CD4-positive, alpha-beta T cell treated with Interleukin-17A for 1 hour (primary cell): ENCODE measurements at regions not wholly inside any gene's neighbourhood (a gene's known extent, or its start where the extent isn't known, plus 50 kb on each side); places are given as distances from the start of the nearest gene placed in this dataset.
"Not testable (repeated sequence)": the region's sequence is repeated elsewhere in the genome, so short reads cannot be mapped to it uniquely, and the experiment has no call there.

Source experiments
- DNase-seq: peaks from one replicate; pipeline ENCODE4 v3.0.0-alpha.2; 2020

DNA sequence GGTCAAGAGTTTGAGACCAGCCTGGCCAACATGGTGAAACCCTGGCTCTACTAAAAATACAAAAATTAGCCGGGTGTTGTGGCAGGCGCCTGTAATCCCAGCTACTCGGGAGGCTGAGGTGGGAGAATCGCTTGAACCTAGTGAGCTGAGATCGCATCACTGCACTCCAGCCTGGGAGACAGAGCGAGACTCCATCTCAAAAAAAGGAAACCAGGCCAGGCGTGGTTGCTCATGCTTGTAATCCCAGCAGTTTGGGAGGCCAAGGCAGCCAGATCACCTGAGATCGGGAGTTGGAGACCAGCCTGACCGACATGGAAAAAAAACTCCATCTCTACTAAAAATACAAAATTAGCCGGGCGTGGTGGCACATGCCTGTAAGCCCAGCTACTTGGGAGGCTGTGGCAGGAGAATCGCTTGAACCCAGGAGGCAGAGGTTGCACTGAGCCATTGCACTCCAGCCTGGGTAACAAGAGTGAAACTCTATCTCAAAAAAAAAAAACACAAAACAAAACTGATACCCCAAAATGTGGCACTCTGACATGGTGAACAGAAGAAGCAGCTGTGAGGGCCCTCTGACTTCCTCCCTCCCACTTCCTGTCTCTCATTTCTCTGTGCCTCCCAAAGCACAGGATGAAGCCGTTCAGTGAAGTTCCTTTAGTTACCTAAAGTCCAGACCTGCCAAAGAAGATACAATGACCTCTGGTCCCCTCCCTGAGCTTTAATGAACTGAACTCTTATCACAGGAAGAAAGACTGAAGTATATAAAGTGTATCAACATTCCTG lies 93.2 kb upstream of the GRIN2A start:
- DNase-seq: peak; percentile 5

DNA sequence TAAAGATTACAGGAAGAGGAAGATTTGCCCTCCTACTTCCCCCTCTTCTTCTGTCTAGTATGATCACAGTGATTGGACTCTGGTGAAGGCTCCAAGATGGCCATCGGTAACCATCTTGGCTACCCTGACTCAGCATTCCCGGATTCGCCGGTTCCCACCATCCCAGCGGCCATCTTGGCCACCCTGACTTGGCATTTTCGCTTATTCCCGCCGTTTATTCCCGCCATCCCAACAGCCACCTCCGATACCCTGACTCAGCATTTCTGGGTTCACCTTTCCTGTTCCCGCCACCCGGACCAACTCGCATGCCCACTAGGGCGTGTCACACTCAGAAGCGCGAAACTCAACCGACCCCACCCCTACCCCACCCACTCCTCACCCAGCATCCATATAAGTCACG lies 95.4 kb upstream of the GRIN2A start:
- no peak for DNase-seq

DNA sequence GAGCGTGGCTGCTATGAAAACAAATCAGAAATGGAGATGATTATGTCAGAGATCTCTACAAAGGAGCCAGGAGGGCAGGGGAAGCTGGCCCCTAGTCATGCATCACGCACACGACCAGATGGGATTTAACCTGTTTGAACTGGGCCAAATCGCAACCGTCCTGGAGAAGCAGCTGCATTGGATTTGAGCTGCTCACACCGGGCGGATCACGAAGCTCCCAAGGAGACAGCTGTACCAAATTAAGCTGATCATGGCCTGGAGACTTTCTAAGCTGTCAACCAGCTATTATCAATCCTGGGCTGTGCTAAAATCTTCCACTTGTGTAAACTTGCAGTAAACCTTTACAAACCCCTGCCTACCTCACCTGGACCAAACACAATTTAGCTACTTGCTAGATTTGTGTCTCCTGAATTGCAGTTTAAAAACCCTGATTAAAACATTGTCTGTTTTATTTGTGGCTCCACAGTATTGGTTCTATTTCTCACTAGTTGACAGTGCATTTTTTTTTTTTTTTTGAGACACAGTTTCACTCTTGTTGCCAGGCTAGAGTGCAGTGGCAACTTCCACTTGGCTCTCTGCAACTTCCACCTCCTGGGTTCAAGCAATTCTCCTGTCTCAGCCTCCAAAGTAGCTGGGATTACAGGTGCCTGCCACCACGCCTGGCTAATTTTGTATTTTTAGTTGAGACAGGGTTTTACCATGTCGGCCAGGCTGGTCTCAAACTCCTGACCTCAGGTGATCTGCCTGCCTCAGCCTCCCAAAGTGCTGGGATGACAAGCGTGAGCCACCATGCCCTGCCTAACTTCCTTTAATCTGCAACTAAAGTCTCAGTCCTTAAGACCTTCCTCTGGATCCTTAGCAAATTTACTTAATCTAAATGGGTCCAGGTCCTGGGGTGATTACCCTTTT lies 98.3 kb upstream of the GRIN2A start:
- DNase-seq: no peak

DNA sequence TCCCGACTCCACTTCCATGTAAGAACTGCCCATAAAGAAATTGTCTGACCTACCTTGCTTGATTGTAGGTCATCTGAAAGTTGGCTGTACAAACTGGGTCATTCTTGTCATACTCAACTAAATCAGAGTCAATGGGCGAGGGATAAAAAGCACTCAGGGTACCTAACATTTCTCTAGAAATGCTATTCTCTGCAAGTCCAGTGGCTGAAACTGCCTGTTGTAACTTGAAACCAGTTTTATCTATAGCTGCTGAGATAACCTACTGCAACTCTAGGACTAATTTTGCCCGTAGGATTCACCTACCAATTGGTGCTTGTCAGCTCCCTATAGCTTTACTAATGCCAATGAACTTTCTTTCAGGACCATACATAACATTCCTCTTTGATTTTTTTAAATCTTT lies 100.1 kb upstream of the GRIN2A start:
- DNase-seq: no peak

DNA sequence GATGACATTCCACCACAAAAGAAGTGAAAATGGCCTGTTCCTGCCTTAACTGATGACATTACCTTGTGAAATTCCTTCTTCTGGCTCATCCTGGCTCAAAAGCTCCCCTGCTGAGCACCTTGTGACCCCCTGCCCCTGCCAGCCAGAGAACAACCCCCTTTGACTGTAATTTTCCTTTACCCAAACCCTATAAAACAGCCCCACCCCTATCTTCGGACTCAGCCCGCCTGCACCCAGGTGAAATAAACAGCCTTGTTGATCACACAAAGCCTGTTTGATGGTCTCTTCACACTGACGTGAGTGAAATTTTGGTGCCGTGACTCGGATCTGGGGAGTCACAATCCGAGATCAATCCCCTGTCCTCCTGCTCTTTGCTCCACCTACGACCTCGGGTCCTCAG lies 101.0 kb upstream of the GRIN2A start:
- not testable (repeated sequence) for DNase-seq

DNA sequence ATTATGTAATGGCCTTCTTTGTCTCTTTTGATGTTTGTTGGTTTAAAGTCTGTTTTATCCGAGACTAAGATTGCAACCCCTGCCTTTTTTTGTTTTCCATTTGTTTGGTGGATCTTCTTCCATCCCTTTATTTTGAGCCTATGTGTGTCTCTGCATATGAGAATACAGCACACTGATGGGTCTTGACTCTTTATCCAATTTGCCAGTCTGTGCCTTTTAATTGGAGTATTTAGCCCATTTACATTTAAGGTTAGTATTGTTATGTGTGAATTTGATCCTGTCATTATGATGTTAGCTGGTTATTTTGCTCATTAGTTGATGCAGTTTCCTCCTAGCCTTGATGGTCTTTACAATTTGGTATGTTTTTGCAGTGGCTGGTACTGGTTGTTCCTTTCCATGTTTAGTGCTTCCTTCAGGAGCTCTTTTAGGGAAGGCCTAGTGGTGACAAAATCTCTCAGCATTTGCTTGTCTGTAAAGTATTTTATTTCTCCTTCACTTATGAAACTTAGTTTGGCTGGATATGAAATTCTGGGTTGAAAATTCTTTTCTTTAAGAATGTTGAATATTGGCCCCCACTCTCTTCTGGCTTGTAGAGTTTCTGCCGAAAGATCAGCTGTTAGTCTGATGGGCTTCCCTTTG lies 95.3 kb upstream of the ATF7IP2 start:
- DNase-seq: not testable (repeated sequence)

DNA sequence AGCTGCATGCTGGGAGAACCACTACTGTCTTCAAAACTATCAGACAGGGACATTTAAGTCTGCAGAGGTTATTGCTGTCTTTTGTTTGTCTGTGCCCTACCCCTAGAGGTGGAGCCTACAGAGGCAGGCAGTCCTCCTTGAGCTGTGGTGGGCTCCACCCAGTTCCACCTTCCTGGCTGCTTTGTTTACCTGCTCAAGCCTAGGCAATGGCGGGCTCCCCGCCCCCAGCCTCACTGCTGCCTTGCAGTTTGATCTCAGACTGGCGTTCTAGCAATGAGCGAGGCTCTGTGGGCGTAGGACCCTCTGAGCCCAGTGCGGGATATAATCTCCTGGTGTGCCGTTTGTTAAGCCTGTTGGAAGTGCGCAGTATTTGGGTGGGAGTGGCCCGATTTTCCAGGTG lies 93.7 kb upstream of the ATF7IP2 start:
- DNase-seq: not testable (repeated sequence)

DNA sequence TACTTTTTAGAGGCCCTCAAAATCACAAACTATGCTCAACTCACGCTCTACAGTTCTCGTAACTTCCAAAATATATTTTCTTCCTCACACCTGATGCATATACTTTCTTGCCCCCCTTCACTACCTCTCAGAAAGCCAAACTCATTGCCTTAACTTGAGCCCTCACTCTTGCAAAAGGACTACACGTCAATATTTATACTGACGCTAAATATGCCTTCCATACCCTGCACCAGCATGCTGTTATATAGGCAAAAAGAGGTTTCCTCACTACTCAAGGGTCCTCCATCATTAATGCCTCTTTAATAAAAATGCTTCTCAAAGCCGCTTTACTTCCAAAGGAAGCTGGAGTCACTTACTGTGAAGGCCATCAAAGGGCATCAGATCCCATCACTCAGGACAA lies 92.9 kb upstream of the ATF7IP2 start:
- DNase-seq: not testable (repeated sequence)

DNA sequence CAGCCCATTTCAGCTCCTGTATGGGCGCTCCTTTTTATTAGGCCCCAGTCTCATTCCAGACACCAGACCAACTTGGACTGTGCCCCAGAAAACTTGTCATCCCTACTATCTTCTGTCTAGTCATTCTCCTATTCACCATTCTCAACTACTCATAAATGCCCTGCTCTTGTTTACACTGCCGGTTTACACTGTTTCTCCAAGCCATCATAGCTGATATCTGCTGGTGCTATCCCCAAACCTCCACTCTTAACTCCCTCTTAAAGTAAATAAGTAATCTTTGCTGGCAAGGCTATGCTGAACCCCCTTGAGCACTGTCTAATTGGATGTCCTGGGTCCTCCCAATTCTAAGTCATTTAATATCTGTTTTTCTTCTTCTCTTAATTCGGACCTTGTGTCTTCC lies 91.7 kb upstream of the ATF7IP2 start:
- not testable (repeated sequence) for DNase-seq

DNA sequence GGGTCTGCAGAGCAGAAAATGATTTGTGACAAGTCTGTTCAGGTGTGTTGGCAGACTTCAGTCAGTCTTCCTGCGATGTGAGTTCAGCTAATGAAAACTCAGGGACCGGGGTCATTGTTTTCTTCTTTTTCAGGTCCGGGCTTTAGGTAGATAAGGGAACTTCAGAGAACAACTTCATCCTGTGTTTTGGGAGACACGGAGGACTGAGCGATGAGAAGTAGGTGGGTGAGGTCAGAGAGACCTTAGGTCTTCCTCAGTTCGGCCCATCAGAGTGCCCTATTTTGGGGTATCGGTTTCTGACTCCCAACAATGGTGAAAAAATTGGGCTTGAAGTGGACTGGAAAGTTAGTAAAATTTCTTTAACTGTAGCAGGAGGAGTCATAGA lies 88.9 kb upstream of the ATF7IP2 start:
- no peak for DNase-seq

DNA sequence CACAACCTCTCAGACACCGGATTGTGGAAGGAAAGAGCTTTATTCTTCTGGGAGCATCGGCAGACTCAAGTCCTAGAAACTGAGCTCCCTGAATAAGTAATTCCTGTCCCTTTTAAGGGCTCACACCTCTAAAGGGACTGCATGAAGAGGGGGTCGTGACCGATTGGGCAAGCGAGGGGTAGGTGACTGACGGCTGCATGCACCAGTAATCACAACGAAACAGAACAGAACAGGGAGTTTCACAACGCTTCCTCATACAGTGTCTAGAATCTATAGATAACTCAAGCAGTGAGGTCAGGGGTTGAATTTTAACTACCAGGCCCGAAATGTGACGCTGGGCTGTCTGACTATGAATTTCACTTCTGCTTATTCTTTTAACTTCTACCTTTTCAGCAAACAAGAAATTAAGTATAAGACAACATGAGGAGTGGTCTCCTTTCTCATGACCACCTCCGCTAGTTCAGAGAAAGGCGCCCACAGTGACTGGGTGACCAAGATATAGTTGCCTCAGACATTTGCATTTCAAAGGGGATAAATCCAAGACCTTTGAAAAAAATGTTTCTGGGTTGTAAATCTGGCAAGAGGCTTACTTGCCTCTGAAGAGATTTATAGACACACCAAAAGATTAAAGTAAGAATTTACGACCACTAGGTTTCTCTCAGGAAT lies 88.4 kb upstream of the ATF7IP2 start:
- peak; percentile 14 for DNase-seq

DNA sequence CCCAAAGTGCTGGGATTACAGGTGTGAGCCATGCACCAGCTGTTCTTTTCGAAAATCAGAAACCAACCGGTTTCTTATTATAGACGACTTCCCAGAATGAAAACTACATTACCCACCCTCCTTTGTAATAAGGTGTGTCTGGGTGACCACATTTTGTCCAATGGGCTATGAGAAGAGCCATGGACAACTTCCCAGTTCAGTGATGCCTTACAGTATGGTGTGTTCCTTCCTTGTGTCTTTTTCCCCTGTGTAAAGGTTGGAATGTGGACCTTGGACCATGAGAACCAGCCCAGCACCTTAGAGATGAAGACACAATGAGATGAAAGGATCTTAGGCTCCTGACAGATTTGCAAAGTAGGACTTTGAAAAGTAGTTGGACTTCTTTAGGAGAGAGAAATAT lies 85.0 kb upstream of the ATF7IP2 start:
- DNase-seq: no peak

DNA sequence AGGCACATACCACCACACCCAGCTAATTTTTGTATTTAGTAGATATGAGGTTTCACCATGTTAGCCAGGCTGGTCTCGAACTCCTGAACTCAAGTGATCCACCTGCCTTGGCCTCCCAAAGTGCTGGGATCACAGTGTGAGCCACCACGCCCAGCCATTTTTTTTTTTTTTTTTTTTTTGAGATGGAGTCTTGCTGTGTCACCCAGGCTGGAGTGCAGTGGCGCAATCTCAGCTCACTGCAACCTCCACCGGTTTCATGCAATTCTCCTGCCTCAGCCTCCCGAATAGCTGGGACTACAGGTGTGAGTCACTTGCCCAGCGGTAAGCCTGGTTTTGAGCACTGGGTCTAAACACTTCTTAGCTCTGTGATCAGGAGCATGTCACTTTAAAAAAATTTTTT lies 84.3 kb upstream of the ATF7IP2 start:
- not testable (repeated sequence) for DNase-seq

DNA sequence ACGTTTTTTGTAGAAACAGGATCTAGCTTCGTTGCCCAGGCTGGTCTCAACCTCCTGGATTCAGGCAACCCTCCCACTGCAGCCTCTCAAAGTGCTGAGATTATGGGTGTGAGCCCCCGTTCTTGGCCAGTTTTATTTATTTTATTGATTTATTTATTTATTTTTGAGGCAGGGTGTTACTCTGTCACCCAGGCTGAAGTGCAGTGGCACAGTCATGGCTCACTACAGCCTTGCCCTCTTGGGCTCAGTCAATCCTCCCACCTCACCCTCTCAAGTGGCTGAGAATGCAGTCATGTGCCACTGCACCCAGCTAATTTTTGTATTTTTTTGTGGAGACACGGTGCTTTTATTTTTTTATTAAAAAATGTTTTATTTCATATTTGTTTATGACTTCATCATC lies 79.9 kb upstream of the ATF7IP2 start:
- DNase-seq: no peak

DNA sequence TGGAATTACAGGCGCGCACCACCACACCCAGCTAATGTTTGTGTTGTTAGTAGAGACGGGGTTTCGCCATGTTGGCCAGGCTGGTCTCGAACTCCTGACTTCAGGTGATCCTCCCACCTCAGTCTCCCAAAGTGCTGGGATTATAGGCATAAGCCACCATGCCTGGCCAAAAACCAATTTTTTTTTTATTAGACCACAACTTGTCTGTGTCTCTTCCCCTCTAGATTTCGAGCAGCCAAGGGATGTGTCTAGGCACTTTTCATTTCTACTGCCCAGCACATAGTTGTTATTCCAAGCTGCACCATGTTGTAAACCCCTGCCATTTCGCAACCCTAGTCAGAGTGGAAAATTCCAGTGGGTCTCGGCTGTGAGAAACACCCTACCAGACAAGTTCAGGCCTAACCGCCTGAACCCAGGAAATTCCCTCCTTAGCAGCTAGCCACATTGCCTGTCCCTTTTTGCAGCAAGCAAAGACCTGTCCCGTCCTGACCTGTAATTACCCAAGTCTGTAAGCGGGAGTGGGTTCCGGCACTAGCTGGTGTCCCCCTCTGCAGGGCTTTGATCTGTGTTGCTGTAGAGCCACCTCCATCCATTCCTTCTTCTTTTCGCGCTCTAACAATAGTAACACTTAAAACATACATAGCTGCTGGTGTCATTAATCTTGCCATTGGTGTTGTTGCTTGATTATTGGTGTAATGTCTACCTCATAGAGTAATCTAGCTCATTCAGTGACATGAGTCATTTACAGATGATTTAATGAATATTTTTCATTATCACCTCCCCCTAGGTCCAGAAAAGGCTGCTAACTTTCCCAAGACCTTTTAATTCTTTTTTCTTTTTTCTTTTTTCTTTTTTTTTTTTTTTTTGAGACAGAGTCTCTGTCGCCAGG lies 77.3 kb upstream of the ATF7IP2 start:
- DNase-seq: no peak

DNA sequence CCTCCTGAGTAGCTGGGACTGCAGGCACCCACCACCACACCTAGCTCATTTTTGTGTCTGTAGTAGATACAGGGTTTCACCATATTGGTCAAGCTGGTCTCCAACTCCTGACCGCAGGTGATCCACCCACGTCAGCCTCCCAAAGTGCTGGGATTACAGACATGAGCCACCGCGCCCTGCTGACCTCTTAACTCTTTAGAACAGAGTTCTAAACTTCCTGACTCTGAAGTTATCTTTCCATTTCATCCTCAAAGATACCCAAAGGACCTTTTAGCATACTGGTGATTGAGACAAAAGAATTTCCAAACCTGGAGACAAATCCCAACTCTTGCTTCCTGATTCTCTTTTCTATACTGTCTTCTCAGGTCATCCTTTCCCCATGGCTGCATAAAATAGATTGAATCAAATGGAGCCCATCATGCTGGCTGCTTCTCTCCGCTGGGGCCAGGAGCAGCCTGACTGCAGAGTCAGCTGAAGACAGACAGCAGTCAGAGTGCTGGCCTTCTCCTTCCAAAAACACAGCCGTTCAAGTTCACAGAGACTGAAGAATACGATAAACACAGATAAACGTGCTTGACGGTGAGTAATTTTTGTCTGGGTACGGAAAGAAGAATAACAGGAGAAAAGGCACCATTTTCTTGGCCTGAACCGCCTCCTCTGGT lies 76.5 kb upstream of the ATF7IP2 start:
- no peak for DNase-seq

DNA sequence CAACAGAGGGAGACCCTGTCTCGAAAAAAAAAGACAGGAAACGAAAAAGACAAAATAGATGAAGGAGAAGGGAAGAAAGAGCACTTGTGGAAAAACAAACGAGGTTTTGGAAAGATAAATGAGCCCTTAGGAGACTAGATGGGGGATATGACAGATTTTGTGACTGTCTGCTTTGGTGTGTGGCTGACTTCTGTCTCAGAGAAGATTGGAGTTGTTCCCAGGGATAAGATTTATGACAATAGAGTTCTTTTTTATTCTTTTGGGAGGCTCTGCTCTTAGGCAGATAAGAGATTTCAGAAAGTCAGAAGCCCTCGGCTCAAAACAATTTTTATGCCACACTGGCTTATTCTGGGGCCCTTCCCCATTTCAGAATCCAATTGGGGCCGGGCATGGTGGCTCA lies 73.9 kb upstream of the ATF7IP2 start:
- DNase-seq: no peak

DNA sequence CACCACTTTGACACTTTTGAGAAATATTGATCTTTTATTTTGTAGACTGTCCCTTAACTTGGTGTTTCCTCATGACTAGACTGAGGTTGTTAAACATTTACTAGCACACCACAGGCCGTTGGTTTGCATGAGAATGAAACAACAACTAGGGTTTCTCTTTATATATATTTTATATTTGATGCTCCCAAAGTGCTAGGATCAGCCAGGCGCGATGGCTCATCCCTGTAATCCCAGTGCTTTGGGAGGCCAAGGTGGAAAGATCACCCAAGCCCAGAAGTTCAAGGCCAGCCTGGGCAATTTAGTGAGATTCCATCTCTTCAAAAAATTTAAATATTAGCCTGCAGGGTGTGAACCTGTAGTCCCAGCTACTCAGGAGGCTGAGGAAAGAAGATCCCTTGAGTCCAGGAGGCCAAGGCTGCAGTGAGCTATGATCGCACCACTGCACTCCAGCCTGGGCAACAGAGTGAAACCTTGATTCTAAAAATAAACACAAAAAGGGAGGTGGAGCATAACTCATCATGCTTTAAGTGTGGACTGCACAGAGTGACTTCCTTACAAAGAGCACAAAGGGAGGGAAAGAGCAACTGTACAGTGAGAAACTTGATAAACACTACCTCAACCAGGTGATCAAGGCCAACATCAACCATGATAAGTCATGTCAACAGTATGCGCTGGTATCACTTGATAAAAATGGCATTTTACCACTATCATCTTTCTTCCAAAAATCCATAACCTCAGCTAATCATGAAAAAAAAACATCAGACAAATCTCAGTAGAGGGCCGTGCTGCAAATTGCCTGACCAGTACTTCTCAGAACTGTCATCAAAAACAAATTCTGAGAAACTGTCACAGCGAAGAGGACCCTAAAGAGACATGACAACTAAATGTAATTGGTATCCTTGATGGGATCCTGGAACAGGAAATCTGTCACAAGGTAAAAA lies 72.8 kb upstream of the ATF7IP2 start:
- DNase-seq: no peak

DNA sequence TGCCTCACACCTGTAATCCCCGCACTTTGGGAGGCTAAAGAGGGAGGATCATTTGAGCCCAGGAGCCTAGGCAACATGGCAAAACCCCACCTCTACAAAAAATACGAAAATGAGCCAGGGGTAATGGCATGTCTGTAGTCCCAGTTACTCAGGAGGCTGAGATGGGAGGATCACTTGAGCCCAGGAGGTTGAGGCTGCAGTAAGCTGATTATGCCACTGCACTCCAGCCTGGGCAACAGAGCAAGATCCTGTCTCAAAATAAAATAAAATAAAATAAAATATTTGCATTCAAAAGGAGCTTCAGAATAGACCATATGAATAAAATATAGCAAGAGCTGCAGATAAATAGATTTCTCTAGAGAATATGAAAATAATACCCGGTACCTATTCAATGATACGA lies 71.5 kb upstream of the ATF7IP2 start:
- DNase-seq: no peak

DNA sequence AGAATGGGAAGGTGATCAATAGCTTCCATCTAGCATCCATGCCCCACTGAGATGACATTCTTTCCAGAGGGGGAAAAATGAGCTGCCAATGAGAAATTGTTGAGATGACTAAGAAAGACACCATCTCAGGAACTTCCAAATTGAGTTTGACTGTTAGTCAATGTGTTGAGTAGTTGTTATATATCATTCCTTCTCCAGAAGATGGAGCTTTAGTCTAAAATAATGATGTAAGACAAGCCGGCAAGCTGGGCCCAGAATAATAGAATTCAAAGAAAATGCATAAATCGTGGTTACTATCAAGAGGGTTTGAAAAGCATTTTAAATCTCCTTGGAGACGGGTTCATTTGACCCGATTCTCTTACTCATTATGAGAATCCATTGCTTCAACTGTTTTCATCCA lies 71.0 kb upstream of the ATF7IP2 start:
- DNase-seq: peak; percentile 48
